ENCODE measurements at regions not wholly inside any gene's neighbourhood (a gene's known extent, or its start where the extent isn't known, plus 50 kb on each side); places are given as distances from the start of the nearest gene placed in this dataset.
"Not testable (repeated sequence)": the region's sequence is repeated elsewhere in the genome, so short reads cannot be mapped to it uniquely, and the experiment has no call there.

DNA sequence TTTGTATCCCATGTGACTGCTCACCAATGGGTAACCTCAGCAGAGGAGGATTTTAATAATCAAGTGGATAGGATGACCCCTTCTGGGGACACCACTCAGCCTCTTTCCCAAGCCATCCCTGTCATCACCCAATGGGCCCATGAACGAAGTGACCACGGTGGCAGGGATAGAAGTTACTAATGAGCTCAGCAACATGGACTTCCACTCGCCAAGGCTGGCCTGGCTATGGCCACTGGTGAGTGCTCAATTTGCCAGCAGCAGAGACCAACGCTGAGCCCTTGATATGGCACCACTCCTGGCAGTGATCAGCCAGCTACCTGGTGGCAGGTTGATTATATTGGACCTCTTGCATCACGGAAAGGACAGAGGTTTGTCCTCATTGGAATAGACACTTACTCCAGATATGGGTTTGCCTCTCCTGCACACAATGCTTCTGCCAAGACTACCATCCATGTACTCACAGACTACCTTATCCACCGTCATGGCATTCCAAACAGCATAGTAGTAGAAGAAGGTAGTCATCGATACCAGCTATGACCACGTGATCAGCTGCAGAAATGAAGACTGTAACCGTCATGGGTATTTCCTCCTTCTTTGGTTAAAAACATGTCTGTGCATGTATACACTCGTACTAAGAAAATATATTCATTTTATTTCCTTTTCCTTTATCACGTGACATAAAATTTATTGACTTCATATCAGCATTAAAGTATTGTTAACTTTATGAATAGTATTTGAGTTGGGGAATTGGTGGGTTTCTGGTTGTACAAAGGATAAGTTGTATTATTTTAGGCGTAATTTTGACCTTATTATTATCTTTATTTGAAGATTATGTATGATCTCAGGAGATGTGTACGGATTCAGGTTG lies 562.6 kb downstream of the PTPRU start:
- TF ChIP-seq, protein P1, sequence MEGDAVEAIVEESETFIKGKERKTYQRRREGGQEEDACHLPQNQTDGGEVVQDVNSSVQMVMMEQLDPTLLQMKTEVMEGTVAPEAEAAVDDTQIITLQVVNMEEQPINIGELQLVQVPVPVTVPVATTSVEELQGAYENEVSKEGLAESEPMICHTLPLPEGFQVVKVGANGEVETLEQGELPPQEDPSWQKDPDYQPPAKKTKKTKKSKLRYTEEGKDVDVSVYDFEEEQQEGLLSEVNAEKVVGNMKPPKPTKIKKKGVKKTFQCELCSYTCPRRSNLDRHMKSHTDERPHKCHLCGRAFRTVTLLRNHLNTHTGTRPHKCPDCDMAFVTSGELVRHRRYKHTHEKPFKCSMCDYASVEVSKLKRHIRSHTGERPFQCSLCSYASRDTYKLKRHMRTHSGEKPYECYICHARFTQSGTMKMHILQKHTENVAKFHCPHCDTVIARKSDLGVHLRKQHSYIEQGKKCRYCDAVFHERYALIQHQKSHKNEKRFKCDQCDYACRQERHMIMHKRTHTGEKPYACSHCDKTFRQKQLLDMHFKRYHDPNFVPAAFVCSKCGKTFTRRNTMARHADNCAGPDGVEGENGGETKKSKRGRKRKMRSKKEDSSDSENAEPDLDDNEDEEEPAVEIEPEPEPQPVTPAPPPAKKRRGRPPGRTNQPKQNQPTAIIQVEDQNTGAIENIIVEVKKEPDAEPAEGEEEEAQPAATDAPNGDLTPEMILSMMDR (IDR thresholded peaks at IDR 0.05; ENCODE audit: low read depth, low read length) = no peak
- no peak overlapping the region for H3K4me3 ChIP-seq (ENCODE audit: low read depth, low read length)

DNA sequence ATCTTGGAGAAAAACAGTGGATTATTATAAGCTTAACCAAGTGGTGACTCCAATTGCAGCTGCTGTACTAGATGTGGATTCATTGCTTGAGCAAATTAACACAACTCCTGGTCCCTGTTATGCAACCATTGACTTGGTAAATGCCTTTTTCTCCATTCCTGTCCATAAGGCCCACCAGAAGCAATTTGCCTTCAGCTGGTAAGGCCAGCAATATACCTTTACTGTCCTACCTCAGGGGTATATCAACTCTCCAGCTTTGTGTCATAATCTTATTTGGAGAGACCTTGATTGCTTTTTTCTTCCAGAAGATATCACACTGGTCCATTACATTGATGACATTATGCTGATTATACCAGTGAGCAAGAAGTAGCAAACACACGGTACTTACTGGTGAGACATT lies 560.8 kb downstream of the PTPRU start:
- not testable (repeated sequence) for H3K4me3 ChIP-seq (ENCODE audit: low read depth, low read length)

DNA sequence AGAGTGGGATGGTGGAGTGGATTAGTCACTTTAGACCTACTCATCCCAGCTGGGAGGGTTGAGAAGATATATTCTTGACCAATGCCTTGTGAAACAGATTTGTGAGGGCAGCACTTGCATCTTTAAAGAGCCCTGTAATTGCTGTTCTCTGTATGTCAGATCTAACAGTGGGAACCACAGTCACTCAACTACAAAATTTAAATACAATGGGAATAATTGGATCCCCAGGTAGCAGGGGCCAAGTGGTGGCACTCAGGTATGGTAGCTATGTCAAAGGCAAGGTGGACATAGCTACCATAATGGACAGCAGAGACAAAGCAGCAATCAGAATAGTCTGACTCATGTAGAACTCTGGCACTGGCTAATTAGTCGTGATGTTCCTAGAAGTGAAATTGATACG lies 559.6 kb downstream of the PTPRU start:
- not testable (repeated sequence) for H3K4me3 ChIP-seq (ENCODE audit: low read depth, low read length)

DNA sequence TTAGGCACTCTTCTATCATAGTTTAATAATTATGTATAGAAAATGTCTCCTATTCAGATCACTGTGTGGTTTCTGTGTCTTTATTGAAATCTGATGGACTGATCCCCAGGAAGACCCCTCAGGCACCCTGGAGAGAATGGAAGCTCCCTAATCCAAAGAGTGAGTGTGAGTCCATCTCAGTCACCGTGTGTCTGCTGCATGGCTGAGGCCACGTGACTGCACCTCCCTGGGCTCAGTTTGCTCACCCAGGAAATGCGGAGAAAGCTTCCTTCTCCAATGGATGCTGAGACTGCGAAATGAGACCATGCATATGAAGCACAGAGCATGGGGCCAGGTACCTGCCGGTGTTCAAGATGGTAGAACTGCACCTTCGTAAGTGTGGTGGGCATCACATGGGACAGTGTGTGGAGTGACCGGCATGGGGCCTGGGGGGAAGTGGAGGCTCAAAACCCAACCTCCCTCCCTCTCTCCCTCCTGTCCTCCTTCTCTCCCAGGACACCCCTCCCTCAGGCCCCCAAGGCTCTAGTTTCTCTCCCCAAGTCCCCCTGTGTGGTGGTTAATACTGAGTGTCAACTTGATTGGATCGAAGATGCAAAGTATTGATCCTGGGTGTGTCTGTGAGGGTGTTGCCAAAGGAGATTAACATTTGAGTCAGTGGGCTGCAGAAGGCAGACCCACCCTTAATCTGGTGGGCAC lies 557.5 kb downstream of the PTPRU start:
- TF ChIP-seq, protein P1 (IDR thresholded peaks at IDR 0.05; ENCODE audit: low read depth, low read length) = no peak
- H3K4me3 ChIP-seq (ENCODE audit: low read depth, low read length) = no peak overlapping the region

DNA sequence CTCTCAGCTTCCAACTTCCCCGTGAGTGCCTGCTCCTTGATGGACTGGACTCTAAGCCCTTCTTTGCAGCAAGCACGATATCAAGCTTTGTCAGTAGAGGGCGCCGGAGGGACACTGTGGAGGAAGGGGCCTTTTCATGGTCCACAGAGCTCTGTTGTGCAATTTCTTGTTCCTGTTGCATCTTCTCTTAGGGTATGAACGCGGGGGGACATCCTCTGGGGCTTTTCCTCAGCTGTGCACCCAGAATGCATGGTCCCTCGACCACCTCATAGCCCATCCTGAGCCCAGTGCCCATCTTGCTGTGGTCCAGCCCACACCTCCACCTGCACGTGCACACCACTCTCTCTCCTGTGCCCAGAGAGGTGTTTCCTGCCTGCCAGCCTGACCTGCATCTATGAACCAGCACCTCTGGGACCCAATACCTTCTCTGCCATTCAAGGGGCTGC lies 556.8 kb downstream of the PTPRU start:
- no peak overlapping the region for H3K4me3 ChIP-seq (ENCODE audit: low read depth, low read length)
- TF ChIP-seq, protein P1 (IDR thresholded peaks at IDR 0.05; ENCODE audit: low read depth, low read length) = peak; percentile 92

DNA sequence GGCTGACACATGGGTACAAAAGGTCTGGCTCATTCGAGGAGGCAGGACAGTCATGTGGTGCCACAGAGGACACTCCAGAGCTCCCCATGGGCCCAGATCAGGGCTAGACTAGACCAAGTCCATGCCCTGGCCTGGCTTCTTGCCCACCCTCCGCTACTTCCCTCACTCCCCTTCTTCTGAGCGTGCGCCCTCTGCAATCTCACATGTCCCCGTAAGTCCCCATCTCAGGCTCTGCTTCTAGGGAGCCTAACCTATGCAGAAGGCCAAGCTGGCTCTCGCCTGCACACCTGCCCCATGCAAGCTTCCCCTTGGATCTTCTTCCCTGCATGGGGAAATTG lies 553.6 kb downstream of the PTPRU start:
- TF ChIP-seq, protein P1 (IDR thresholded peaks at IDR 0.05; ENCODE audit: low read depth, low read length) = no peak
- H3K4me3 ChIP-seq (ENCODE audit: low read depth, low read length) = no peak overlapping the region

DNA sequence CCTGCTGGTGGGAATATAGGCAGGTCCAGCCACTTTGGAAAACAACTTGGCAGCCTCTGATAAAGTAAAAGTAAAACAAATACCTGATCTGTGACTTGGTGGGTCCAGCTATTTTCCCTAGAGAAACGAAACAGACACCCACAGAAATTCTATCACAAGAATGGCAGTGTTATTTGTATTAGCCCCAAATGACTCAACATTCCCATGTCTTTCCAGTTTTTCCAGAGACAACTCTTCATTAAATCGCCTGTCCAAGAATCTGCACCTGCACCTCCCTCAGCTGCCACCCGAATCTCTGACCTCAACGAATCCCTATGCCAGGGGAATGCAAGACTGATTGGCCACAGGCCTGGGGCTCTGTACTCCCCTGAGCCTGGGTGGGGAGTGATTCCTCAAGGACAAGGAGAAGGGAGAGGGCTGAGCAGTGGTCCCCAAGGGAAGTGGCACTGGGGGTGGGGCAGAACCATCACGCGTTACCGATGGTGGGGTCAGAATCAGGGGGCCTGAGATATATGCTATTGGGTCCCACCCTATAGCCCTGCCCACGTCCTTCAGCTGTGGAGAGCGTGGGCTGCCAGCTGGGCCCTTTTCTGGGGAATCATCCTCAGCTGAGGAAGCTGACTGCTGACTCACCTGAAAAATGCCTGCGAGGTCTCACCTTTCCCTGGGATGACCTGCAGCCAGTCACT lies 553.0 kb downstream of the PTPRU start:
- TF ChIP-seq, protein P1 (IDR thresholded peaks at IDR 0.05; ENCODE audit: low read depth, low read length) = no peak
- H3K4me3 ChIP-seq (ENCODE audit: low read depth, low read length) = no peak overlapping the region

Measured in WI38 (cell line).